ENCODE measurements at regions not wholly inside any gene's neighbourhood (a gene's known extent, or its start where the extent isn't known, plus 50 kb on each side); places are given as distances from the start of the nearest gene placed in this dataset.

- no peak overlapping the region for H4K5ac ChIP-seq (ENCODE audit: insufficient read length, low read depth, low read length)
- no peak overlapping the region for H3K4ac ChIP-seq (replicated peaks; ENCODE audit: insufficient read length, low read depth, low read length)
- H2AK5ac ChIP-seq (ENCODE audit: low read depth, low read length): no peak overlapping the region
- H3K23ac ChIP-seq (ENCODE audit: insufficient read length): no peak overlapping the region
- H3K23me2 ChIP-seq (ENCODE audit: low read depth, low read length): no peaks in the 10 kb centered on the region
- no peak overlapping the region for H3K4me2 ChIP-seq (ENCODE audit: insufficient read depth in 1 of 2, low read depth in 2 of 2, low read length in 2 of 2)
- H4K91ac ChIP-seq (replicated peaks; ENCODE audit: insufficient read length, low read length): no peak overlapping the region
- no peak overlapping the region for H4K8ac ChIP-seq (ENCODE audit: extremely low read depth, insufficient read depth, low read length)
- H3K9me3 ChIP-seq (ENCODE audit: insufficient read depth in 2 of 2, low read depth in 1 of 2, low read length in 1 of 2): no peaks in the 10 kb centered on the region
- H2BK12ac ChIP-seq (ENCODE audit: low read depth, low read length): no peak overlapping the region
- H2BK15ac ChIP-seq (ENCODE audit: low read length): no peak overlapping the region
- no peaks in the 10 kb centered on the region for H3K4me1 ChIP-seq (replicated peaks in 1 of 4; ENCODE audit: control insufficient read depth in 3 of 4, insufficient read depth in 4 of 4, low read length in 3 of 4)
- H2BK120ac ChIP-seq (replicated peaks; ENCODE audit: low read depth, low read length): no peak overlapping the region
- no peak overlapping the region for H3K9ac ChIP-seq (replicated peaks in 1 of 4; ENCODE audit: extremely low read depth in 1 of 4, low read depth in 3 of 4, low read length in 3 of 4)
- H3K27me3 ChIP-seq (replicated peaks in 1 of 4; ENCODE audit: control insufficient read depth in 3 of 4, extremely low read depth in 1 of 4, insufficient read depth in 3 of 4, low read length in 3 of 4): no peaks in the 10 kb centered on the region
- FAIRE-seq (no peak), DNase-seq (ENCODE audit: low read depth in 1 of 2, low spot score in 2 of 2) (no peak)
- peaks cover 0 to 1% of the 10 kb centered on the region in 2 experiments for H4K20me1 ChIP-seq (replicated peaks in 1 of 2; ENCODE audit: control insufficient read depth in 1 of 2, insufficient read depth in 2 of 2, low read length in 2 of 2)
- H3K4me3 ChIP-seq (ENCODE audit: extremely low read depth in 1 of 4, insufficient read depth in 2 of 4, low read depth in 3 of 4, low read length in 4 of 4): no peak overlapping the region
- no peak overlapping the region for H3K18ac ChIP-seq (ENCODE audit: extremely low read depth, low read length)
- ChIA-PET CTCF (ENCODE audit: partially characterized antibody) (no interaction called here), POLR2A (ENCODE audit: partially characterized antibody) (no interaction called here)
- no peaks in the 10 kb centered on the region for H3K36me3 ChIP-seq (ENCODE audit: control insufficient read depth in 2 of 4, insufficient read depth in 4 of 4, low read length in 3 of 4)
- H3K27ac ChIP-seq (ENCODE audit: low read depth, low read length): no peak overlapping the region
- no peak overlapping the region for H2BK20ac ChIP-seq (ENCODE audit: low read length)
- H3K79me1 ChIP-seq (ENCODE audit: low read depth, low read length): no peaks in the 10 kb centered on the region
- no peak overlapping the region for H2AFZ ChIP-seq (ENCODE audit: low read length)
- no peaks in the 10 kb centered on the region for H3K79me2 ChIP-seq (ENCODE audit: control insufficient read depth in 1 of 2, insufficient read depth in 2 of 2, low read length in 2 of 2)
- no peak overlapping the region for H3K14ac ChIP-seq (ENCODE audit: insufficient read length)
- no peak overlapping the region for H2BK5ac ChIP-seq (ENCODE audit: low read depth, low read length)
- H3K56ac ChIP-seq (replicated peaks; ENCODE audit: insufficient read length, low read depth, low read length): no peak overlapping the region
- TF ChIP-seq RXRA (IDR thresholded peaks at IDR 0.05; ENCODE audit: insufficient read depth, low read depth, low read length) (no peak), BACH1 (IDR thresholded peaks at IDR 0.05; ENCODE audit: low read length) (no peak), TAF1 (IDR thresholded peaks at IDR 0.05; ENCODE audit: low read depth, low read length) (no peak), RBBP5 (IDR thresholded peaks at IDR 0.05; ENCODE audit: borderline replicate concordance, low read depth, low read length) (no peak), ATF3 (IDR thresholded peaks at IDR 0.05; ENCODE audit: insufficient read depth, low read depth, low read length) (no peak), SP1 (IDR thresholded peaks at IDR 0.05; ENCODE audit: low read depth, low read length) (no peak), TEAD4 (IDR thresholded peaks at IDR 0.05; ENCODE audit: low read depth, low read length) (no peak), ATF2 (IDR thresholded peaks at IDR 0.05; ENCODE audit: low read length) (no peak), NRF1 (IDR thresholded peaks at IDR 0.05; ENCODE audit: low read depth, low read length) (no peak), NANOG (IDR thresholded peaks at IDR 0.05; ENCODE audit: insufficient read depth, low read depth, low read length, poor library complexity, severe bottlenecking) (no peak), GABPA (IDR thresholded peaks at IDR 0.05; ENCODE audit: borderline replicate concordance, insufficient read depth, low read length) (no peak), SIN3A (conservative IDR thresholded peaks at IDR 0.05 in 1 of 2, IDR thresholded peaks at IDR 0.05 in 1 of 2; ENCODE audit: low read depth in 1 of 2, low read length in 2 of 2) (no peak)
- TF ChIP-seq, protein P1, sequence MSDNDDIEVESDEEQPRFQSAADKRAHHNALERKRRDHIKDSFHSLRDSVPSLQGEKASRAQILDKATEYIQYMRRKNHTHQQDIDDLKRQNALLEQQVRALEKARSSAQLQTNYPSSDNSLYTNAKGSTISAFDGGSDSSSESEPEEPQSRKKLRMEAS (IDR thresholded peaks at IDR 0.05): no peak
Observed at GRCh38 chr1:215031392-215031791, 51.1 kb upstream of the KCNK2 start.
